HG03342 (cell line): ENCODE measurements at regions not wholly inside any gene's neighbourhood (a gene's known extent, or its start where the extent isn't known, plus 50 kb on each side); places are given as distances from the start of the nearest gene placed in this dataset.

ENCODE experiments used
- ATAC-seq: cut with Tn5 transposase; IDR thresholded peaks from one replicate; pipeline ENCODE4 v1.9.1; 2021; ENCODE audit warnings: mild to moderate bottlenecking, moderate library complexity; ENCODE audit not compliant: unreplicated experiment

DNA sequence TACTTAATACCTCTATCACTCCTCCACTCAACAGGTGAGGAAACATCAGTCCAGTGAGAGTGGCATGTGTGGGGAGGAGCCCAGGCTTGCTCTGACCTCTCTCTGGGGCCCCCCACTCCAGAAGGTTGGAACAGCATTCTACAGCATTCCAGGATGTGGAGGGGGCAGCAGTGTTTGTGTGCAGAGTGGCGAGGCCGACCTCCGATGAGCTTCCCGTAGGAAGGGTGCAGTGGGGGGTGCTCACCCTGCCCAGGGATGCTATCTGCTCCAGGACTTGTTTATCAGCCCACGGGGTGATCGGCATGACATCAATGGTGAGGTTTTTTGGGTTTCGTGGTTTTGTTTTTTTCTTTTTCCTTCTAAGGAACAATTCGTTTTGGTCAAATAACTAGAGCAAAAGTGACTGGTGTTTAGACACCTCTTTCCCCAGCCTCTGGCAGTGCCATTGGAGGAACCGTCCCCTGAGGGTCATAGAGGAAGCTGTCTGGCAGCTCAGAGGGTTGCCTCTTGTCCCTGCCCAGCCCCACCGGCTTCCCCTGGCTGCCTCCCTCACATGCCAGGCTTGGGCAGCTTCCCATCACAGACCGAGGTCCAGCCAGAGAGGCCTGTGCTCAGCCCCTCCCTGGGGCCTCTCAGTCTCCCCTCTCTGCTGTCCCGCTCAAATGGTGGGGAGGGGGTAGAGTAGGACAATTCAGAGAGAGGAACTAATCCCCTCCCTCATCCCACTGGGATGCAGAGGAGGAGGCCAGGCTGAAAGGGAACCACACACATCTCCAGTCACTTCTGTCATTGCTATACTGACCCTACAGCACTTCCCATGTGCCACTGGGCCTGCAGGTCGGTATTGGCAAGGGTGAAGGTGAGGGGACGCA lies 96.5 kb downstream of the ZFP36L2 start:
- no peak for ATAC-seq

DNA sequence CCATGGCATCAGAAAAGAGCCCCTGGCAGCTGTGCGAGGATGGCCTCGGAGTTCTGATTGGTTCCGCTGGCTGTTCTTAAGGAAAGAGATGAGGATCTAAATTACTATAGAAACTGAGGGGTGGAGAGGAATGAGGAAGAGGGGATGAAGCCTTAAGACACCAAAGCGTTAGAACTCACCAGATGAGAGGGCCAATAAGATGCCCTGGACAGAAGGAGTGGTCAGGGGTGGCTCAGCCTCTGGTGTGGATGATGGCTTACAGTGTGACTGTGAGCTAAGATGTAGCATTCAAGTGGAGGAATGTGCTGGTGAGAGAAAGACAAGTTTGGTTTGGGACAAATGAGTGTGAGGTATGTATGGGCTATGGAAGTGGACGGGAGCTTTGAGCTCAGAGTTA lies 97.8 kb downstream of the ZFP36L2 start:
- ATAC-seq: no peak

DNA sequence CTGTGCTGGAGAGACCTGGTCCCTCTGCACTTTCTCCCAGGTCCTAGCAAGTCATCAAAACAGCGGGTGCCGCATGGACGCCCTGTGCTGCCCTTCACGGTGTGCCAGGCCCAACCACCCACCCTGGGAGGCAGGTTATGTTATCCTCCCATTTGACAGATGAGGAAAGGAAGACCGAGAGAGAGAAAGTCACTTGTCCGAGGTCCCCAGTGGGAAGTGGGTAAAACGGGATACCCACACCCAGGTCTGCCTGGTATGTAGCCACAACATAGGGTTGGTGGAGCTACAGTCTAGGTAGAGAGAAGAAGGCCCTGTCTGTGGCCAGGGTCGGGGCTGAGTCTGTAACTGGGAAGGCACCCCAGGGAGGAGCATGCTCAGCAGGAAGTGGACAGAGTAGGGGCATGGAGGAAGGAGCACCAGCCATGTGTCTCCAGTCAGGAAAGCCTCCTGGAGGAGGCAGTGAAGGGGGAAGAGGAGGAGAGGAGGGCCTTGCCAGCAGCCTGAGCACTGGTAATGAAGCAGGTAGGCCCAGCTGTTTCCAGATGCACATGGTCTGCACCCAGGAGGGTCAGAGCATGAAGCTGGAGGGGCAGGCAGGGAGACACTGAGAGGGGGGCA lies 98.4 kb downstream of the ZFP36L2 start:
- no peak for ATAC-seq

DNA sequence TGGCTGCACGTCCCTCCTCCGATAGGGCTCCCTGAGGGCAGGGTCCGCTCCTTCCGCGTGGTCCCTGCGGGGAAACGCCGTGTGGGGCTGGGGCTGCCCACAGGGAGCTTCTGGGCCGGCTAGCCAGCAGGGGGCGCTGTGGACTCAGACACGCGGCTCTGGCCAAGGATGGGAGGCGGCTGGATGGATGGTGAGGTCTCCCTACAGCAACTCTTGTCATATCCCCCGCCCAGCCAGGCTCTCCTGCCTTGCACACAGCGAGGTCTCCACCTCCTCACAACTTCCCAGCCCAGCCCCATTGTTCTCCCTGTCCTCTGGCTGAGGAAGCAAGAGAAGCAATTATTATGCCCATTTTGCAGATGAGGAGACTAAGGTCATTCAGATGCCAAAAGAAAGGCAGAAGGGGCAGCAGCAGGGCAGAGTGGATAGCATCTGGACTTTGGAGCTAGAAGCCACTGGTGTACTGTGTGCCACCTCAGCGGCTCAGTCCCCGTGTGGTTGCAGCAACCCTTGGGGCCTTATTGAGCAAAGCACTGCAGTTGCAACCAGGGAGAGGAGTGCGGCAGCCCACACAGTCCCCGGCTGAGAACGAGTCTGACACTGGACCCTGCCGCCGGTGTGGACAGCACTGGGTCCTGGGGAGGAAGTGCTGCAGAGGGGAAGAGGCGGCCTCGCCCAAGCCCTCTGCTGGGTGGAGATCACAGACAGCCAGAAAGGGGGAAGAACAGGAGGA lies 99.0 kb downstream of the ZFP36L2 start:
- no peak for ATAC-seq

DNA sequence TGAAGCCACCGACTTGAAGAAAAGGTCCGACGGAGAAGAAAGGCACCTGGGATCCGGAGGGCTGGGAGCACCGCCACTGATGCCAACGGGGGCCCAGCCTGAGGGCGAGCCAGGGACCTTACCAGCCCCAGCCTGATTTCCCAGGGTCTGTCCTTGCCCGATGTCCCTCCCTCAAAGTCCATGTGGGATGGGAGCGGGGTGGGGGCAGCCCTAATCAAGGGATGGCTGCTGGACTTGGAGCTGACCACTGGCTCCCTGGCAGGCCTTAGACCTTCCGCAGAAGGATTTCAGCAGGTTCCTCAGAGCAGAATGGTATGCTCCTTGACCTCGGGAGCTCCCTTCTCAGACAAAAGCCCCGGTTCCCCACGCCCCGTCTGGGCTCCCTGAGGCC lies 99.6 kb downstream of the ZFP36L2 start:
- ATAC-seq: no peak

DNA sequence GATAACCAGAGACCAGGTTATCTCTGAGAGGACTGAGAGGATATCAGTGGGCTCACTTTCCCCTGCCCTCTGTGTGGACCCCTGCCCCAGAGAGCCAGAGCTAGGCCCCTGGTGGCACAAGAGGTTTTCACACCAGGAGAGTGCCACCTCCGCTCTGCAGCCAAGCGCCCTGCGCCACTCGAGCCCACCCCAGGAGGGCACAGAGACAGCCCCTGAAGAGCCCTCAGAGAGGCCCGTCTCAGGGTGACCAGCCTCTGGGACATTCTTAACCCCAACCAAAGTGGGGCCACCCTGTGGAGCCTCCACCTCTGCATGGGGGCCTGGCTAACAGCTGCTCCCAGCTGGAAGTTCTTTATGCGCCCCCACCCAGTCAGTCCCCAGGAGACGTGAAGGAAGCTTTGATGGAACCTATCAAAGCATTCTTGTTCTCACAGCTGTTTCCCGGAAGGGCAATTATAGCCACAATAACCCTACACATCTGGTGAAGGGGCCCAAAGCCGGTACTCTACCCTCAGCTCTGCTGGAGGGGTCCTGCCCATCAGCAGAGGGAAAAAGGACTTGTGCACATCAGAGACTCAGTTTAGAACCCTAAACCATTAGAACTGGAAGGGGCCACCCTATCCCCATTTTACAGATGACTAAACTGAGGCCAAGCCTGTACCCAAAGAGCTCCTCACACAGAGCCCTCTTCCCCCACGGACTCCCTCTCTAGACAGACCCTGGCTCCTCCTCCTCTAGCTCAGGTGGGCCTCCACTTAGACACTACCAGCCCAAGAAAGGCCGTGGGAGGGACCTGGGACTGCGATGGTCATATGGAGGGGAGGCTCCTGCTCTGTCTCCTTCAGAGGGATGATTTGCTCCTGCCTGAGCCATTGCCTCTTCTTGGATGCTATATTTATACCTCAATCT lies 101.1 kb downstream of the ZFP36L2 start:
- no peak for ATAC-seq

DNA sequence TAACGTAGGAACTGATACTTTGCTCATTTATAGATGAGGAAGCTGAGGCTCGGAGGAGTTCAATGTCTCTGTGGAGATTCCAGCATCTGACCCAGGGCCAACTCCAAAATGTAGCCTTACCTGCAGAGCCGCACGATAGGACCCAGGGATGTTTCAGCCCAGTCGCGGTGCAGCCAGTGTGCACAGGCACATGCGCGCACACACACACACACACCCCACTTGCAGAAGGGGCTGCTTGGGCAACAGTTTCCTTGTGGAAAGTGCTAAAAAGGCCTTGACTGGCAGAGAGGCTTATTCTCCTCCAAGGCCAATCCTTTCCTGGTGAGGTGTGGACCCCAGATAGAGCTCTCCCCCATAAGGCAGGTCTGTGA lies 101.7 kb downstream of the ZFP36L2 start:
- no peak for ATAC-seq

DNA sequence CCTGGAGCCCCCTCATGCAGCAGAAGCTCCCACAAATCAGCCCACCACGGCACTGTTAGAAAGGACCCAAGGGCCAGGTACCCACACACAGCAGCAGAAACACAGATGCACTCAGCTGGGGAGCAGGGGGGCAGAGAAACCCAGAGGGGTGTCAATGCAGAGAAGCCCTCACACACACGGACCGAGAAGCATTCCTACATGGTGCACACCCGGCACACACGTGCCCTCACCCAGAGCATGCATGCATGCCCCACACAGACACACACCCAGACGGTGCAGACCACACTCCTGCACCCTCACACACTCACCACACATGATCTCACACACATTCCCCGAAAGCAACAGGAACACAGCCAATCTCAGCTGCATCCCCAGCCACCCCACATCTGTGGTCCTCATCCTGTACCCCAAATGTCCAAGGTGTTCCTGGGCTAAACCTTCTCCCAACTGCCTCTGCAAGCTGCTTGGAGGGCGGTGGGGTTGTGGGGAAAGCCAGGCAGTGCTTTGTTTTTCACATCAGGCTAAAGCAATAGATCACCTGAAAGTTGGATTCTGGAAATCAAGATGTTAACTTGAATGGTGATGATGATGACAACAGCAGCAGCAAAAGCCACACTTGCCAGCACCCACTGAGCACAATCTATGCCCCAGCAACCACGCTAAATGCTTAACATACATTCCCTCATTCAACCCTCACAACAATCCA lies 102.3 kb downstream of the ZFP36L2 start:
- no peak for ATAC-seq

DNA sequence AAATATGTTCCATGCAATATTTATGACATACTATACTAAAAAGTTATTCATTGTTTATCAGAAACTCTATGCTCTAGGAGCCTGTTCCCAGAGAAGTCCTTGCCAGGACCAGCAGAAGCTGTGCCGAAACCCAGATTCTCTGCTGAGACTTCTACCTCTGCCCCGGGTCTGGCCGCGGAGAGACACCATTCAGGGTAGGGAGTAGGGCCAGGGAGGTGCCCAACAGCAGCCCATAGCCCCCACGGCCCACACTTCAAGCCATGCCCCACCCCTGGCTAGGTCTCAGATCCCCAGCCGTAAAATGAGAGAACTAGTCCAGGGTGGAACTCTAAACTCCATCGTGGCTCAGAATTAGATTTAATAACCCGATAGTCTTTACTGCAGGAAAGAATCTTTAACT lies 102.9 kb downstream of the ZFP36L2 start:
- no peak for ATAC-seq

DNA sequence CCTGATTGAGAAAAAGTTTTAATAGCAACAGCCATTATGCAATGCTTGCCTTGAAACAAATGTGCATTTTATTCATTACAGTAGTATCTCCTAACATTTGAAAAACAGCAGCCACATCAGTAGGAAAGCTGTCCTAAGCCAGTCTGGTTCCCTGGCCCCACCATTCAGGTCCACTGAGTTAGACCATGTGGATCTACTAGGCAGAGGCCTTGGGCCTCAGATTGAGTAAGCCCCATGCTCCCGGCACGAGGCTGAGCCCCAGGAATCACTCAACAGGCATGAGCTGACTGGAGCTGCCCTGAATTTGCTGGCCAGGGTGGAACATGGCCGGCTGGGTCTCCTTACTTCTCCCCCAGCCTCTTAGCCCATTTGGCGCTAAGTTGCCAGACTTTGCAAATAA lies 103.4 kb downstream of the ZFP36L2 start:
- ATAC-seq: no peak

DNA sequence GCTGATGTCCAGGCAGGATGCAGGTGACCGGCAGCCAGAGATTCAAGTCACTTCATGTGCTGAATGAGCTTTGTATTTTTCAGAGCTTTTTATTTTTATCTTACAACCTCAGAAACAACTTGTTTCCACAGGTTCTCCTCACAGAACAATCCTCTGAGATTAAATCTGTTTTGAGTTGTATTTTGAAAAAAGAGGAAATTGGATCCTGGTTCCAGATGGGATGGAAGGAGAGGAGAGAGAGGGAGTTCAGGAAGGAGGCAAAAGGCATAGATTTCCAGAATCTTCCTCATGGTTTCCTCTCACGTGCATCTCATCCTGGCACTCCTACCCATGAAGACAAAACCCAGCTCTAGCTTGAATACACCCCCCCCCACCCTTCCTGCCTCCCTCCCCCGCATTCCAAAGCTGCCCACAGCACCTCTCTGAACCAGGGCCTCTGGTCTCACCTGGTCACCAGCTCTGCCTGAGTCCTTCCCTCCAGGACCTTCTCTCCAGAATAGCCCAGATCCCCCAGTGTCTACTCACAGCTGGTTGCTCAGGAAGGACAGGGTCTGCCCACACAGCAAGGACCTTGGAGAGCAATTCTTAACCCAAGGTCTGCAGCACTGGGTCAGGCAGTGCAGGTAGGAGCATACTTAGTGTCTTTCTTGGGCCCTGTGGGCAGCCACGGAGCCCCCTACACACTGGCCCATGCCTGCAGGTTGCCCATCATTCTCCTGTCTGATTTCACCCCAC lies 104.7 kb downstream of the ZFP36L2 start:
- no peak for ATAC-seq

DNA sequence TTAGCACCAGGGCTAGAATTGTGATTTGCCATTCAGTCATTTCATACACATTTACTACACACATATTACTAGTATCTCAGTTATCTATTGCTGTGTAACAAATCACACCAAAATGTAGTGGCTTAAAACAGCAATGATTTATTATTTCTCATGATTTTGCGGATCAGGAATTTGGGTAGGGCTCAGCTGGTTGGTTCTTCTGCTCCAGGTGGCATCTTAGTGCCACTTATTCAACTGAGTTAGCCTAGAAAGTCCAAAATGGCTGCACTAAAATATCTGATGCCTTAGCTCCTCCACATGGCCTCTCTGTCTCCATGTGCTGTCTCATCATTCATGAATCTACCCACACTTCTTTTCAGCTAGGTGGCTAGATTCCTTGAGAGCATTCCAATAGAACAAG lies 107.1 kb downstream of the ZFP36L2 start:
- no peak for ATAC-seq

DNA sequence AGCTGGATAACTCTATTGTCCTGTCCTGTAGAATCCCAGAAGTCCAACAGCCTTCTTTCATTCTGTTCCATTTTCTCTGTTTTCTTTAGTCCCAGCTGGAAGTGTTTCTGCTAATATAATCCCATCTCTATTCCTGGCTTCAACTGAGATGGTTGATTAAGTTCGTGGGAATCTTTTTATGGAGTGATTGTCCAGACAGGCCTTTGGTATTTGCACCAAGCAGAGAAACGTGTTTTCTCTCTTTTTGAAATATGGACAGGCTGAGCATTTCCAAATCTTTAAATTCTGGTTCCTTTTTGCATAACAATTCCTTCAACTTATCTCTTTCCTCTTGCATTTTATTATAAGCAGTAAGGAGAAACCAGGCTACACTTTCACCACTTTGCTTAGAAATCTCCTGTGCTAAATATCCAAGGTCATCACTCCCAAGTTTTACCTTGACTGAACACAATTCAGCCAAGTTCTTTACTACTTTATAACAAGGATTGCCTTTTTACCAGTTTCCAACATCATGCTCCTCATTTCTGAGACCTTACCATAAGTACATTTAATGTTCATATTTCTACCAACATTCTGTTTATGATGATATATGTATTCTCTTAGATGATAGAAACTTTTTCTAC lies 108.8 kb downstream of the ZFP36L2 start:
- ATAC-seq: no peak

DNA sequence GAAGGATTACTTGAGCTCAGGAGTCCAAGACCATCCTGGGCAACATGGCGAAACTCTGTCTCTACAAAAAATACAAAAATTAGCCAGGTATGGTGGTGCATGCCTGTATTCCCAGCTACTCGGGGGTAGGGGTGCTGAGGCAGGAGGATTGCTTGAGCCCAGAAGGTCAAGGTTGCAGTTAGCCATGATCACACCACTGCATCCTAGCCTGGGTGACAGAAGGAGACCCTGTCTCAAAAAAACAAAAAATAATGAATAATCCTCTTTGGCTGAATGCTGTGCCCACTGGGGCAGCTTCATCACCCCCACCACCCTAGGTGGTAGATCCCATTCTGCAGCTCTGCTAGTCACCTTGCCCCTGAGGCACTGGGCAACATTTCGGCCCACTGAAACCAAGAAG lies 109.4 kb downstream of the ZFP36L2 start:
- no peak for ATAC-seq

DNA sequence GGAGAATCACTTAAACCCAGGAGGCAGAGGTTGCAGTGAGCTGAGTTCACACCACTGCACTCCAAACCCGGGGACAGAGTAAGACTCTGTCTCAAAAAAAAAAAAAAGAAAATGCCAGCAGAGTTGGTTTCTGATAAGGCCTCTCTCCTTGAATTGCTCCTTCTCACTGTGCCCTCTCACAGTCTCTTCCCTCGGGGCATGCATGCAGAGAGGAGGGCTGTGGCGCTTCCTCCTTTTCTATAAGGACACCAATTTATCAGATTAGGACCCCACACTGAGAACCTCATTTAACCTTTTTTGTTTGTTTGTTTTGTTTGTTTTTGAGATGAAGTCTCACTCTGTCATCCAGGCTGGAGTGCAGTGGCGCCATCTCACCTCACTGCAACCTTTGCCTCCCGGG lies 110.5 kb downstream of the ZFP36L2 start:
- ATAC-seq: no peak

DNA sequence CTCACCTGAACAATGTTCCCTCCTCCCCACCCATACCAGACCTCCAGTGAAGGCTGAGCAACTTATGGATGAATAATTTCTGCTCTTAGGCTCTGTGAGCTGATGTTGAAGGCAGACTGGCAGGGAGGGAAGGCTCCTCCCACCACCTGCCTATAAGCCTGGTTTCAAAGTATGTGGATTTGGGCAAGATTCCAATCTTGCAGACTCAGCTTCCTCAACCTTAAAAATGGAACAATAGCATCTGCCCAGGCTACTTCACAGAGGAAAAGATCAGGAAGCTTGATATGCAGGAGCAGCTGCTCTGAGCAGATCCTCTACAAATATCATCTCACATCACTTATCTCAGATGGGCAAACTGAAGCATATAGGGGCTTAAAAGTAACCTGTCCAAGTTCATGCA lies 112.2 kb downstream of the ZFP36L2 start:
- ATAC-seq: no peak

DNA sequence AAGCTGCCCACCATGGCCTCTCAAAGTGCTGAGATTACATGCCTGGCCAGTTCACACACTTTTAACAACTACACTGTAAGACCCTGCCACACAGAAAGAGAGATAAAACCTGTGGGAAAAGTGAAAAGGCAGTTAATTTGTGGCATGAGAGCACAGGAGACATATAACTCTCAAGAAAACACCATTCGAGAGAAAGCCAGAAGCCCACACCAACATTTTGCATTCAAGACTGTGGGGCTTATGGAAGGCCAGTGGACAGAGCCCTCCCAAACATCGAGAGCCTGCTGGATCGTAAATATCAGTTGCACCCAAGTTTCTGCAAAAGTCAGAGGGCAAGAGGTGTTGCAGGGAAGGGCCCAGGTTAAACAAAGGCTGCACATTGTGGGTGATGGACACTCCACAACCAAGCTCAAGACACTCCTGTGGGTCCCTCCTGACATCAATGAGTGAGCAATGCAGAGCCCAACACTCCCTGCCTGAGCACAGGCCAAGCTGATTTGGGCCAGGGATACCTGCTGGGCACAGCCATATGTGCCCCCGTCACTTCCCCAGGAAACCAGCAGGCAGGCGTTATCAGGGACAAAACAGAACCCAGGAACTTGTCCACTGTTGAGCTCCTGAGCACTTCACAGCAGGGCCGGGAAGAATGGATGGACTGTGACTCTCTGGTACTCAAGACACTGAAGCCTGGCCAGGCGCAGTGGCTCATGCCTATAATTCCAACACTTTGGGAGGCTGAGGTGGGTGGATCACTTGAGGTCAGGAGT lies 114.4 kb downstream of the ZFP36L2 start:
- ATAC-seq: no peak

DNA sequence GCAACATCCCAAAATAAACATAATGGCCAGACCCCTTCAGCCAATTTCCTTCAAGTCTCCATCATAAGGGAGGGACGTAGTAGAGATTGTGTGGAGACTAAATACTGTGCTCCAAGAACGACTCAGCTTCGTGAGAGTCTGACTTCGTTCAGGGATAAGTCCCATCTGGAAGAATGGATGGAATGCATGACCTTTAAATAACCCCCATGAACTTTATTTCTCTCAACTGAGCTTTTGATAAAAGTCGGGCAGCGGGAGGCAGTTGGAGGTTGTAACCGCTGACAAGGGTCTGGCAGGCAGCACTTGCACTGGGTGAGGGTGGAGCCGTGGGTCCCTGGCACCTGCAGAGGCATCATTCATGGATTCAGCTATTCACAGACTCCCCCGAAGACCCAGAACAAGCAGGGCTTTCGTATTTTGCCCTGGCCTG lies 115.9 kb downstream of the ZFP36L2 start:
- ATAC-seq: no peak
